AG04449 (cell line): ENCODE measurements at regions not wholly inside any gene's neighbourhood (a gene's known extent, or its start where the extent isn't known, plus 50 kb on each side); places are given as distances from the start of the nearest gene placed in this dataset.

Source experiments
- CTCF ChIA-PET: fragments of 350-600 bp; formaldehyde crosslinking; extraction: SDS; loops from one replicate; lab custom pipeline; 2021; ENCODE audit warnings: antibody characterized with exemption; lab: Yijun Ruan, JAX
- POLR2A ChIA-PET: fragments of 400-600, 350-600 bp; formaldehyde crosslinking; extraction: SDS; loops from one replicate; lab custom pipeline; 2020; ENCODE audit warnings: antibody characterized with exemption, inconsistent platforms; lab: Yijun Ruan, JAX
- DNase-seq: peaks from one replicate; pipeline ENCODE4 v3.0.0-alpha.2; 2010; ENCODE audit warnings: low read depth, low spot score
- H3K4me3 ChIP-seq: 2 replicates; pipeline ENCODE4 v1.5.1; 2011; ENCODE audit warnings: low read depth, mild to moderate bottlenecking, control low read depth, low read length
- TF ChIP-seq, protein P1 (sequence below): IDR thresholded peaks from one replicate; pipeline ENCODE4 v1.5.1; 2011; ENCODE audit warnings: mild to moderate bottlenecking, moderate library complexity, low read length, control low read depth, inconsistent platforms; ENCODE audit not compliant: insufficient read depth; ENCODE audit errors: missing control alignments

DNA sequence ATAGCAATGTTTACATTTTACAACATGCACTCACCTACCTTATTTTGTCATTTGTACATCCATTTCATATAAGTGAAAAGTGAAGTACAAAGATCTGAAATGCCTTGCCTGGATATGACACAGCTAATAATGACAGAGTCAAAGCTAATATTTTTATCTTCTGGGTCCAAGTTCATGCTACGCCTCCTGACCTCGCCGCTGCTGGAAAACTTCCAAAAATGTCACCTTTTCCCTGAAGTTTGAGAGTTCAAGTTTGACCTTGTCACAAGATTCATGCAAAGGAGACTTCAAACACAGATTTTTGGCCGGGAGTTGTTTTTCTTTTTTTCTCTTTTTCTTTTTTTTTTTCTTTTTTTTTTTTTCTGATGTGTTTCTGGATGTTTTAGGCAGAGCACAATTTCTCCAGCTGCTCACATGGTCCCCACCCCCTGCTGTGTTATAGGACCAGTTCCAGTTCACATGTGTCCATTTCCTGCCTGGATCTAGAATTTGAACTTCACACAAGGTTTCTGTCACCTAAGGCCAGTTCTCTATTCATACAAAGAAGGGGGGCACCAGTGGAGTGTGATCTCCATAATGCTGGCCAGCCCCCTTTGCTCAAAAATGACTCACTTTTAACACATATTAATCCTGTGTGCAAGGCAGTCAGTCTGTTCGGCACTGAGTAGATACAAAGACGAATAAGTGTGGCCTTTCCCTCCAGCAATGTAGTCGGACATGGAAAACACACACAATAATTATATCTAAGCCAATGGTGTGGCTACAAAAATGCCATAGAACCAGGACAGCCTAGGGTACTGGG, 546.8 kb downstream of the BUD13 start:
- TF ChIP-seq, protein P1, sequence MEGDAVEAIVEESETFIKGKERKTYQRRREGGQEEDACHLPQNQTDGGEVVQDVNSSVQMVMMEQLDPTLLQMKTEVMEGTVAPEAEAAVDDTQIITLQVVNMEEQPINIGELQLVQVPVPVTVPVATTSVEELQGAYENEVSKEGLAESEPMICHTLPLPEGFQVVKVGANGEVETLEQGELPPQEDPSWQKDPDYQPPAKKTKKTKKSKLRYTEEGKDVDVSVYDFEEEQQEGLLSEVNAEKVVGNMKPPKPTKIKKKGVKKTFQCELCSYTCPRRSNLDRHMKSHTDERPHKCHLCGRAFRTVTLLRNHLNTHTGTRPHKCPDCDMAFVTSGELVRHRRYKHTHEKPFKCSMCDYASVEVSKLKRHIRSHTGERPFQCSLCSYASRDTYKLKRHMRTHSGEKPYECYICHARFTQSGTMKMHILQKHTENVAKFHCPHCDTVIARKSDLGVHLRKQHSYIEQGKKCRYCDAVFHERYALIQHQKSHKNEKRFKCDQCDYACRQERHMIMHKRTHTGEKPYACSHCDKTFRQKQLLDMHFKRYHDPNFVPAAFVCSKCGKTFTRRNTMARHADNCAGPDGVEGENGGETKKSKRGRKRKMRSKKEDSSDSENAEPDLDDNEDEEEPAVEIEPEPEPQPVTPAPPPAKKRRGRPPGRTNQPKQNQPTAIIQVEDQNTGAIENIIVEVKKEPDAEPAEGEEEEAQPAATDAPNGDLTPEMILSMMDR, result no peak
- no peak for DNase-seq
- CTCF ChIA-PET, result interaction anchor here (1.3 to 4.4 kb wide), 2 partner anchors 8 to 11 kb away, joined by 4 to 24 read pairs; no protein-coding TSS in a partner anchor
- H3K4me3 ChIP-seq, result no peak overlapping the region
- POLR2A ChIA-PET, result no interaction called here

DNA sequence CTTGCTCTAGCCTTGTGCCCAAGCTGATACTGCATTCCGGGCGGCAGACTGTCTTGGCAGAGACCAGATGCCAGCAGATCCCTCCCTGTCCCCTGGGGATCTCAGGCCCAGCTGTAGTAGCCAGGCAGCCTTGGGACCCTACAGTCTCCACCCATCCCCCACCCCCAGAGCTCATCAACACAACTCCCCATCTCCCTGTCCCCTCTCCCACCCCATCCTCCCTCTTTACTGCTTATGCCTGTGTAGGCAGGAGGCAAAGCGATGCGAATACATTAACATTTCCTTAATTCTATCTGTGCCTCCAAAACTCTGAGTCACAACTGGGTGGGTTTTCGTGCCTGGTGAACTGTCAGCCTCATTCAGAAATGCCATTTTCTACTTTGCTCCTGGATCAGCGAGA, 547.6 kb downstream of the BUD13 start:
- no peak overlapping the region for H3K4me3 ChIP-seq
- TF ChIP-seq, protein P1, result no peak
- ChIA-PET CTCF (interaction anchor here (1.3 to 4.4 kb wide), 2 partner anchors 8 to 10 kb away, joined by 4 to 24 read pairs; no protein-coding TSS in a partner anchor), POLR2A (no interaction called here)
- DNase-seq, result no peak

DNA sequence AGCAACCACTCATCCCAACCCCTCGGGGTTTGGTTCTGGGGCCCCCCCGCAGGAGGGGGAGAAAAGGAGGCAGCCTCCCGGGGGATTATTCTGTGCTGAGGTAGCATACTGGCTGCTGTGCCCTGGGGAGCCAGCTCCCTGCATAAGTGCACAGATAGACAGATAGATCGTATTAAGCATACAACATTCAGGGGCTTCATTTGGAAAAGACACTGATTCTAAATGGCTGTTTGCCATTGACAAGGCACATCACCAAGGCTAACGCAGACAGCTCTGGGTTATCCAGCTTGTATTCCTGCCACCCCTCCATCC, 547.9 kb downstream of the BUD13 start:
- ChIA-PET POLR2A (no interaction called here), CTCF (interaction anchor here (1.3 to 4.4 kb wide), 3 partner anchors 9 to 920 kb away, joined by 3 to 24 read pairs (median 4); no protein-coding TSS in a partner anchor)
- TF ChIP-seq, protein P1, result no peak
- H3K4me3 ChIP-seq, result no peak overlapping the region
- DNase-seq, result no peak

DNA sequence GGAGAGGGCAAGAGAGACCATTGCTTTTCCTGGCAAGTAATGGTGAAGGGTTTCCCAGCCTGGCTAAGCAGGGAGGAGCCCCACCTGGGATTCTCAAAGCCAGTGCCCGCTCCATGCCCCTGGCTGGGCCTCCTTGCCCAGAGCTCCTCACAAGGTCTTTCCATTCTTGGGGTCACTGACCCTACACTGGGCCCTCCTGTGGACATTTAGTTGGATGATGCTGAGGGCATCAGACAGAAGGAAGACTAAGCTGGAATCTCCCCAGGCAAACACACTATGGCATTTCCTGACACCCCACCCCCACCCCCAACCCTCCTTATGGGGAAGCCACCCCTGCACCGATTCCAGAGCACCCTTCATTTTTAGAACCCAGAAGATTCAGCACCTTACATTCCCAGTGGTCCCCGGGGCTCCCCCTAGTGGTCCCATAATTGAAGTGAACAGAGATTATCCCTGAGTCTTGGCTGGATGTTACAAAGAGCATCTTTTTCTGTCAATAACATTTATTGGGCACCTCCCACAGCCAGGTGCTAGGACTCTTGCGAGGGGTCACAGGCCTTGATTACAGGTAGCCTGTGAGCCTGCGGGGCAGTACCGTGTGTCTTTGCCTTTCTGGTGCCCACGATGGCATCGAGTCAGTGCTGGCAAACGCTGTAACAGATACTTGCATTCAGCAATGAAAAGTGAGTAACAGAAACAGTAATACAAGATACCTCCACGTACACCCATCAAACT, 548.5 kb downstream of the BUD13 start:
- POLR2A ChIA-PET, result no interaction called here
- H3K4me3 ChIP-seq, result no peak overlapping the region
- DNase-seq, result no peak
- CTCF ChIA-PET, result interaction anchor here (0.9 to 4.4 kb wide), 9 partner anchors 9 to 1451 kb away, joined by 3 to 24 read pairs (median 4); no protein-coding TSS in a partner anchor
- TF ChIP-seq, protein P1, result peak; percentile 66

DNA sequence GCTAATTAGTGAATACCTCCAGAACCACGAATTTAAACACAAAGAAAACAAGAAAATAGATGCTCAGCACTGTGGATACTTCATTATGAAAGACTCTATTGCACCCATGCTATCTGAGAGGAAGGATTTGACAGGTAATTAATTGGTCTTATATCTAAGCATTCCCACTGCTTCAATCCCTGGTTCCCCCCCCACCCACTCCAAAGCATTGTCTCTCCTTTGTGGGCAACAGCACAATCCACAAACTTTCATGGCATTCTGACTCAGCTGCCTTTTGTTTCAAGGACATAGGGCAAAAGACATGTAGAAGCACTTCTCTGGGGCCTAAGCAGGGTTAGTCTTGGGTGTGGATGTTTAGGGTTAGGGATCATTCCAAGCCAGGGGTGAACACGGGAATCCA, 551.4 kb downstream of the BUD13 start:
- TF ChIP-seq, protein P1, result no peak
- CTCF ChIA-PET, result no interaction called here
- DNase-seq, result no peak
- no peak overlapping the region for H3K4me3 ChIP-seq
- POLR2A ChIA-PET, result no interaction called here

DNA sequence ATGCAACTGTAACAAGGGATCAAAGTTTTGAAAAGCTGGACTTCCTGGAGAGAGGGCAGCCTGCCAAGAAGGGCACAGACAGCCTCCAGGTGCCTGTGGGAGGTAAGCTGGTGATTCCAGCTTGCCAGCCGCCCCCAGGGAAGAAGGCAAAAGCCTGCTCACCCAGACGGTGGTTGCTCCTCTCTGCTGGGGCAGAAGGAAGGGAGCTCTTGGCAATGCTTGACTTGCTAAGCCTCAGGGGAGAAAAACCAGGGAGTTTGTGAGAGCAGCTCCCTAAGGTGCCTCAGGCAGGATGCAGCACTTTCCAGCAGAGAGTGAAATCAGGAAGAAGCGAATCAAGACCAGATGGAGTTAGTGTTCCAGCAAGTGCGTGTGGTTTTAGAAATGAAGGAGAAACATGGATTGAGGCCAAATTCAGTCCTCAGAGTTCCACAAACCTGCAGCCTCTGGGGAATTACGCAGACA, 553.6 kb downstream of the BUD13 start:
- H3K4me3 ChIP-seq, result no peak overlapping the region
- ChIA-PET CTCF (interaction anchor here (0.7 to 1.4 kb wide), 3 partner anchors 9 to 472 kb away, joined by 3 to 7 read pairs (median 3); no protein-coding TSS in a partner anchor), POLR2A (no interaction called here)
- TF ChIP-seq, protein P1, result no peak
- DNase-seq, result no peak
